HCT116 (cell line): ENCODE measurements at regions not wholly inside any gene's neighbourhood (a gene's known extent, or its start where the extent isn't known, plus 50 kb on each side); places are given as distances from the start of the nearest gene placed in this dataset.

Experiments used
- ATAC-seq: fragments of 200-7000 bp; cut with Tn5 transposase; 2 replicates; pipeline ENCODE4 v1.9.1; 2020; ENCODE audit warnings: mild to moderate bottlenecking, moderate library complexity
- BruUV-seq: library from RNA; stranded (reverse); fragments of 400-500 nt; replicated peaks from 2 replicates; lab custom pipeline; 2021; lab: Mats Ljungman, UMichigan
- CTCF ChIA-PET: fragments of 300-600 bp; sonication (Branson Sonifier 250); formaldehyde crosslinking; loops from one replicate; lab custom pipeline; 2021; ENCODE audit warnings: antibody characterized with exemption; lab: Charles Lee
- POLR2A ChIA-PET: fragments of 300-600, 350-600 bp; sonication (Branson Sonifier 250); formaldehyde crosslinking; loops from one replicate; lab custom pipeline; 2021; ENCODE audit warnings: antibody characterized with exemption; lab: Charles Lee
- RAD21 ChIA-PET, 2 experiments: fragments of 300-600 bp; sonication (Branson Sonifier 250); formaldehyde crosslinking; loops; one replicate each; lab custom pipeline; 2023; ENCODE audit warnings: low total read pairs in 2 of 2; ENCODE audit not compliant: uncharacterized antibody in 2 of 2, unreplicated experiment in 2 of 2, low non-redundant PET in 1 of 2; lab: Charles Lee
- DNase-seq: peaks from one replicate; pipeline ENCODE4 v3.0.0-alpha.2; 2010; ENCODE audit warnings: low read depth, low spot score
- H2AFZ ChIP-seq: fragments of 200-600 bp; shearing (Covaris generic), sonication (generic); 2 replicates; pipeline ENCODE4 v1.6.1; 2017; ENCODE audit warnings: low read depth, mixed run types, mixed read lengths, antibody characterized with exemption, low read length; ENCODE audit not compliant: poor library complexity, severe bottlenecking
- H3K27ac ChIP-seq: 2 replicates; pipeline ENCODE4 v1.5.1; 2012; ENCODE audit warnings: low read depth, low read length
- H3K27me3 ChIP-seq: fragments of 200-600 bp; sonication (generic); 2 replicates; pipeline ENCODE4 v1.6.1; 2016; ENCODE audit warnings: mixed run types, low read length, mixed read lengths; ENCODE audit not compliant: insufficient read depth
- H3K36me3 ChIP-seq, 2 experiments: fragments of 200-500 bp in 1 of 2; fragments of 200-600 bp in 1 of 2; sonication (Bioruptor generic) in 1 of 2; sonication (generic) in 1 of 2; 2 replicates each; pipeline versions ENCODE4 v1.5.1 to v1.6.1; 2014 to 2016; ENCODE audit warnings: low read length in 2 of 2, inconsistent platforms in 1 of 2, mixed read lengths in 1 of 2, mixed run types in 1 of 2; ENCODE audit not compliant: insufficient read depth in 2 of 2, control insufficient read depth in 1 of 2
- H3K4me1 ChIP-seq, 2 experiments: fragments of 200-600 bp in 1 of 2; sonication (generic) in 1 of 2; 2 replicates each; pipeline versions ENCODE4 v1.5.1 to v1.6.1; 2012 to 2017; ENCODE audit warnings: low read length in 2 of 2, inconsistent platforms in 1 of 2, mild to moderate bottlenecking in 1 of 2, mixed read lengths in 1 of 2, mixed run types in 1 of 2, moderate library complexity in 1 of 2; ENCODE audit not compliant: insufficient read depth in 2 of 2, control insufficient read depth in 1 of 2
- H3K4me2 ChIP-seq: fragments of 200-600 bp; sonication (generic); 2 replicates; pipeline ENCODE4 v1.6.1; 2017; ENCODE audit warnings: mixed run types, low read length, mixed read lengths
- H3K4me3 ChIP-seq, 2 experiments: fragments of 200-600 bp in 1 of 2; sonication (generic) in 1 of 2; replicated peaks in 1 of 2; 2 replicates each; pipeline ENCODE4 v1.5.1; 2011 to 2016; ENCODE audit warnings: low read length in 2 of 2, control low read depth in 1 of 2, low read depth in 1 of 2, mild to moderate bottlenecking in 1 of 2, mixed read lengths in 1 of 2, mixed run types in 1 of 2
- H3K79me2 ChIP-seq: fragments of 200-600 bp; sonication (generic); 2 replicates; pipeline ENCODE4 v1.6.1; 2017; ENCODE audit warnings: mild to moderate bottlenecking, mixed run types, low read length, moderate library complexity, mixed read lengths; ENCODE audit not compliant: insufficient read depth
- H3K9ac ChIP-seq: fragments of 200-600 bp; sonication (generic); 2 replicates; pipeline ENCODE4 v1.6.1; 2016; ENCODE audit warnings: low read length, mixed read lengths
- H3K9me2 ChIP-seq: fragments of 200-600 bp; sonication (generic), shearing (Covaris generic); 2 replicates; pipeline ENCODE4 v1.6.1; 2017; ENCODE audit warnings: mixed run types, mild to moderate bottlenecking, moderate library complexity; ENCODE audit not compliant: insufficient read depth
- H3K9me3 ChIP-seq, 2 experiments: fragments of 200-500 bp in 1 of 2; fragments of 200-600 bp in 1 of 2; sonication (Bioruptor generic) in 1 of 2; sonication (generic) in 1 of 2; 2 replicates each; pipeline ENCODE4 v1.6.1; 2014 to 2017; ENCODE audit warnings: low read length in 2 of 2, mixed read lengths in 2 of 2, inconsistent platforms in 1 of 2, low read depth in 1 of 2, mild to moderate bottlenecking in 1 of 2, mixed run types in 1 of 2, moderate library complexity in 1 of 2; ENCODE audit not compliant: control insufficient read depth in 1 of 2, insufficient read depth in 1 of 2
- H4K20me1 ChIP-seq: fragments of 200-600 bp; sonication (generic), shearing (Covaris generic); 2 replicates; pipeline ENCODE4 v1.6.1; 2017; ENCODE audit warnings: mixed run types, mild to moderate bottlenecking, moderate library complexity; ENCODE audit not compliant: insufficient read depth
- ATF3 ChIP-seq: IDR thresholded peaks from 2 replicates; pipeline ENCODE4 v1.6.1; 2012
- CBX3 ChIP-seq: IDR thresholded peaks from 2 replicates; pipeline ENCODE4 v1.6.1; 2012; ENCODE audit warnings: low read depth
- CEBPB ChIP-seq: IDR thresholded peaks from 2 replicates; pipeline ENCODE4 v1.6.1; 2012; ENCODE audit warnings: low read depth
- CTCF ChIP-seq, 3 experiments: fragments of 200-600 bp in 1 of 3; sonication (generic) in 1 of 3; IDR thresholded peaks in 2 of 3; conservative IDR thresholded peaks in 1 of 3; 2 replicates each; pipeline ENCODE4 v1.5.1; 2012 to 2017; ENCODE audit warnings: low read depth in 2 of 3, low read length in 2 of 3, antibody characterized with exemption in 1 of 3, borderline replicate concordance in 1 of 3, control low read depth in 1 of 3, mild to moderate bottlenecking in 1 of 3, mixed read lengths in 1 of 3, mixed run types in 1 of 3, moderate library complexity in 1 of 3; ENCODE audit not compliant: insufficient read depth in 1 of 3
- EGR1 ChIP-seq: IDR thresholded peaks from 2 replicates; pipeline ENCODE4 v1.6.1; 2012; ENCODE audit warnings: low read depth
- ELF1 ChIP-seq: IDR thresholded peaks from 2 replicates; pipeline ENCODE4 v1.6.1; 2012; ENCODE audit warnings: low read depth, borderline replicate concordance
- EZH2 ChIP-seq: fragments of 200-600 bp; sonication (generic); IDR thresholded peaks from 2 replicates; pipeline ENCODE4 v1.6.1; 2017; ENCODE audit warnings: antibody characterized with exemption, mixed run types
- EZH2phosphoT487 ChIP-seq: fragments of 200-600 bp; IDR thresholded peaks from 2 replicates; pipeline ENCODE4 v1.6.1; 2018; ENCODE audit warnings: antibody characterized with exemption, borderline replicate concordance
- FOSL1 ChIP-seq: IDR thresholded peaks from 2 replicates; pipeline ENCODE4 v1.6.1; 2012; ENCODE audit warnings: low read depth
- JUND ChIP-seq: IDR thresholded peaks from 2 replicates; pipeline ENCODE4 v1.6.1; 2012
- MAX ChIP-seq: IDR thresholded peaks from 2 replicates; pipeline ENCODE4 v1.6.1; 2012
- POLR2A ChIP-seq: IDR thresholded peaks from 2 replicates; pipeline ENCODE4 v1.7.0; 2011; ENCODE audit warnings: borderline replicate concordance; ENCODE audit not compliant: insufficient read depth, insufficient read length; ENCODE audit errors: extremely low read depth
- POLR2AphosphoS5 ChIP-seq: IDR thresholded peaks from 2 replicates; pipeline ENCODE4 v1.6.1; 2011; ENCODE audit warnings: mild to moderate bottlenecking, low read depth, low read length, moderate library complexity
- RAD21 ChIP-seq: IDR thresholded peaks from 2 replicates; pipeline ENCODE4 v1.6.1; 2012; ENCODE audit warnings: low read depth, mild to moderate bottlenecking
- REST ChIP-seq: IDR thresholded peaks from 2 replicates; pipeline ENCODE4 v1.6.1; 2012; ENCODE audit warnings: low read depth
- SP1 ChIP-seq: IDR thresholded peaks from 2 replicates; pipeline ENCODE4 v1.6.1; 2012; ENCODE audit warnings: low read depth
- TCF7L2 ChIP-seq: IDR thresholded peaks from 2 replicates; pipeline ENCODE4 v1.7.0; 2011; ENCODE audit warnings: borderline replicate concordance, inconsistent platforms; ENCODE audit not compliant: insufficient read depth, insufficient read length; ENCODE audit errors: extremely low read depth
- YY1 ChIP-seq: IDR thresholded peaks from 2 replicates; pipeline ENCODE4 v1.6.1; 2011; ENCODE audit warnings: low read length, low read depth, moderate library complexity, mild to moderate bottlenecking; ENCODE audit not compliant: insufficient replicate concordance; ENCODE audit errors: extremely low read depth
- ZFX ChIP-seq: fragments of 450-650 bp; IDR thresholded peaks from 2 replicates; pipeline ENCODE4 v1.6.1; 2017
- ZNF274 ChIP-seq: fragments of 200-500 bp; sonication (Bioruptor generic); IDR thresholded peaks from 2 replicates; pipeline ENCODE4 v1.6.1; 2014; ENCODE audit warnings: mild to moderate bottlenecking, low read depth, low read length, inconsistent platforms
- intact Hi-C: fragments of 100-400 bp; cut with micrococcal nuclease; formaldehyde crosslinking; loops from 2 replicates; pipeline ENCODE4 v1.10.0; 2022

GRCh38 chr12:98402091-98402490, 113.3 kb upstream of the TMPO start:
- no TSS peak for BruUV-seq
- Histone ChIP-seq H3K36me3 (no peaks in the 10 kb centered on the region), H3K9me3 (peaks cover 0 to 4% of the 10 kb centered on the region in 2 experiments; a peak in 1 of 4 replicates), H3K4me3 (peak overlapping the region in 1 of 2 experiments; percentile 12; a peak in 1 of 4 replicates), H3K4me1 (peaks cover 66 to 78% of the 10 kb centered on the region in 2 experiments), H3K27me3 (no peaks in the 10 kb centered on the region), H3K9ac (no peak overlapping the region), H3K27ac (peak overlapping the region; percentile 88), H3K79me2 (no peaks in the 10 kb centered on the region), H3K9me2 (no peaks in the 10 kb centered on the region), H2AFZ (peak overlapping the region; percentile 16), H4K20me1 (no peaks in the 10 kb centered on the region), H3K4me2 (peak overlapping the region; percentile 65)
- intact Hi-C loops = no loop called here
- peak; percentile 36 for ATAC-seq
- ChIA-PET CTCF (interaction anchor here (1.2 kb wide), 1 partner anchor 16 kb away, joined by 3 read pairs; no protein-coding TSS in a partner anchor), RAD21 (interaction anchor here in 1 of 2 experiments (0.7 kb wide), 1 partner anchor 16 kb away, joined by 3 read pairs; no protein-coding TSS in a partner anchor), POLR2A (no interaction called here)
- DNase-seq = peak; percentile 76
- TF ChIP-seq ZNF274 (no peak), CBX3 (peak; percentile 59; the same call in 1 of the 2 replicates), ZFX (no peak), EGR1 (0 out of 2 replicates have a peak, but pooled peaks have one; percentile 30), POLR2AphosphoS5 (peak; percentile 46; the same call in 1 of the 2 replicates), POLR2A (no peak), TCF7L2 (peak; percentile 22), SP1 (peak; percentile 74), JUND (peak; percentile 87), RAD21 (no peak), FOSL1 (peak; percentile 85), MAX (peak; percentile 61), EZH2 (no peak), REST (no peak), ATF3 (no peak; the same call in 1 of the 2 replicates), CEBPB (peak; percentile 36; the same call in 1 of the 2 replicates), ELF1 (no peak), YY1 (peak; percentile 58), CTCF (IDR thresholded peaks at IDR 0.05 in 2 of 3, conservative IDR thresholded peaks at IDR 0.05 in 1 of 3; ENCODE audit: borderline replicate concordance in 1 of 3, insufficient read depth in 1 of 3, low read depth in 2 of 3, low read length in 2 of 3) (no peak), EZH2phosphoT487 (no peak)
